CD14-positive monocyte (primary cell): ENCODE measurements at regions not wholly inside any gene's neighbourhood (a gene's known extent, or its start where the extent isn't known, plus 50 kb on each side); places are given as distances from the start of the nearest gene placed in this dataset.

Source experiments
- DNase-seq, 3 donors: peaks; one replicate each; pipeline ENCODE4 v3.0.0-alpha.2; 2011 to 2022
- H2AFZ ChIP-seq: 2 replicates; pipeline ENCODE4 v1.6.0; 2012; ENCODE audit warnings: mild to moderate bottlenecking, low read depth, low read length, inconsistent platforms; ENCODE audit not compliant: insufficient read depth, poor library complexity, severe bottlenecking
- H3K27ac ChIP-seq, 2 donors: 1 replicate in 1 of 2; 2 replicates in 1 of 2; pipeline ENCODE4 v1.5.1; 2012 to 2013; ENCODE audit warnings: low read length in 2 of 2, control low read depth in 1 of 2, inconsistent platforms in 1 of 2, low read depth in 1 of 2, mild to moderate bottlenecking in 1 of 2
- H3K27me3 ChIP-seq, 2 donors: one replicate each; pipeline versions ENCODE4 v1.6.0 to v1.6.1; 2011 to 2013; ENCODE audit warnings: low read length in 2 of 2; ENCODE audit not compliant: control insufficient read depth in 2 of 2, insufficient read depth in 2 of 2
- H3K36me3 ChIP-seq, 2 donors: replicated peaks in 1 of 2; 1 replicate in 1 of 2; 2 replicates in 1 of 2; pipeline versions ENCODE4 v1.5.1 to v1.6.1; 2012 to 2013; ENCODE audit warnings: low read length in 2 of 2, control low read depth in 1 of 2, inconsistent platforms in 1 of 2, mild to moderate bottlenecking in 1 of 2; ENCODE audit not compliant: insufficient read depth in 2 of 2, control insufficient read depth in 1 of 2
- H3K4me1 ChIP-seq, 2 donors: 1 replicate in 1 of 2; 2 replicates in 1 of 2; pipeline versions ENCODE4 v1.5.1 to v1.6.1; 2012 to 2013; ENCODE audit warnings: low read length in 2 of 2, control low read depth in 1 of 2, inconsistent platforms in 1 of 2, mild to moderate bottlenecking in 1 of 2, moderate library complexity in 1 of 2; ENCODE audit not compliant: insufficient read depth in 2 of 2, control insufficient read depth in 1 of 2
- H3K4me2 ChIP-seq: replicated peaks from 2 replicates; pipeline ENCODE3; 2012; ENCODE audit warnings: low read length, moderate library complexity, mild to moderate bottlenecking; ENCODE audit not compliant: poor library complexity, severe bottlenecking; ENCODE audit errors: extremely low read depth
- H3K4me3 ChIP-seq, 3 experiments: fragments of 200-600 bp in 1 of 3; sonication (generic) in 1 of 3; replicated peaks in 1 of 3; 1 replicate in 2 of 3; 2 replicates in 1 of 3; pipeline ENCODE4 v1.5.1; 2011 to 2013; ENCODE audit warnings: low read length in 3 of 3, mild to moderate bottlenecking in 3 of 3, control low read depth in 2 of 3, low read depth in 2 of 3, inconsistent platforms in 1 of 3, moderate library complexity in 1 of 3
- H3K79me2 ChIP-seq: 2 replicates; pipeline ENCODE4 v1.6.0; 2012; ENCODE audit warnings: mild to moderate bottlenecking, control low read depth, inconsistent platforms, low read length, moderate library complexity; ENCODE audit not compliant: insufficient read depth
- H3K9ac ChIP-seq: 2 replicates; pipeline ENCODE4 v1.6.0; 2017; ENCODE audit warnings: low read length, mild to moderate bottlenecking; ENCODE audit not compliant: insufficient read depth, poor library complexity, severe bottlenecking
- H3K9me3 ChIP-seq, 2 donors: replicated peaks in 1 of 2; 1 replicate in 1 of 2; 2 replicates in 1 of 2; pipeline versions ENCODE4 v1.5.1 to v1.6.1; 2012 to 2013; ENCODE audit warnings: low read length in 2 of 2, control low read depth in 1 of 2; ENCODE audit not compliant: control insufficient read depth in 1 of 2, insufficient read depth in 1 of 2
- H4K20me1 ChIP-seq: 2 replicates; pipeline ENCODE4 v1.6.0; 2012; ENCODE audit warnings: mild to moderate bottlenecking, low read length, control low read depth, moderate library complexity; ENCODE audit not compliant: insufficient read depth
- H3K27ac Mint-ChIP-seq, 7 donors: one replicate each; pipeline ENCODE4 v1.8.0; 2020; ENCODE audit warnings: mild to moderate bottlenecking in 7 of 7, mixed read lengths in 7 of 7, moderate library complexity in 6 of 7, inconsistent platforms in 2 of 7
- H3K27me3 Mint-ChIP-seq, 3 donors: one replicate each; pipeline ENCODE4 v1.8.0; 2021 to 2022; ENCODE audit warnings: low read depth in 3 of 3, mild to moderate bottlenecking in 3 of 3, mixed read lengths in 3 of 3, moderate library complexity in 3 of 3, inconsistent platforms in 1 of 3
- H3K36me3 Mint-ChIP-seq, 2 donors: one replicate each; pipeline ENCODE4 v1.8.0; 2020; ENCODE audit warnings: mixed read lengths in 2 of 2, inconsistent platforms in 1 of 2, mild to moderate bottlenecking in 1 of 2
- H3K4me1 Mint-ChIP-seq: one replicate; pipeline ENCODE4 v1.8.0; 2020; ENCODE audit warnings: mild to moderate bottlenecking, mixed read lengths
- H3K4me3 Mint-ChIP-seq, 2 donors: one replicate each; pipeline ENCODE4 v1.8.0; 2020; ENCODE audit warnings: mild to moderate bottlenecking in 2 of 2, mixed read lengths in 2 of 2, moderate library complexity in 1 of 2
- H3K9me3 Mint-ChIP-seq, 7 donors: one replicate each; pipeline ENCODE4 v1.8.0; 2020 to 2022; ENCODE audit warnings: mixed read lengths in 7 of 7, mild to moderate bottlenecking in 6 of 7, moderate library complexity in 6 of 7, inconsistent platforms in 2 of 7
- CTCF ChIP-seq: fragments of 200-600 bp; IDR thresholded peaks from one replicate; pipeline ENCODE4 v1.8.0; 2022; ENCODE audit warnings: antibody characterized with exemption, mild to moderate bottlenecking
- WGBS: methylation state at CpG from one replicate; pipeline ENCODE4 v1.1.5; 2013; ENCODE audit warnings: missing lambda C conversion rate; ENCODE audit not compliant: insufficient coverage; 5-methylcytosine and 5-hydroxymethylcytosine counted together
- intact Hi-C, 2 donors: fragments of 100-400 bp; cut with micrococcal nuclease; formaldehyde crosslinking; loops; one replicate each; pipeline versions ENCODE4 v1.15.0 to v1.15.1; 2023

- TF ChIP-seq CTCF = no peak
- no peaks in the 10 kb centered on the region for H3K9me3 ChIP-seq
- H3K9ac ChIP-seq = no peak overlapping the region
- no peaks in the 10 kb centered on the region for H3K27me3 ChIP-seq
- H3K79me2 ChIP-seq = no peaks in the 10 kb centered on the region
- H4K20me1 ChIP-seq = no peaks in the 10 kb centered on the region
- no peaks in the 10 kb centered on the region for H3K36me3 ChIP-seq
- Mint-ChIP-seq H3K4me3 (no peak overlapping the region), H3K9me3 (peaks cover 0 to 13% (median 6%) of the 10 kb centered on the region in 7 donors), H3K27me3 (peaks cover 0 to 2% (median 0%) of the 10 kb centered on the region in 3 donors), H3K36me3 (no peaks in the 10 kb centered on the region), H3K27ac (no peak overlapping the region), H3K4me1 (no peaks in the 10 kb centered on the region)
- H3K27ac ChIP-seq = no peak overlapping the region
- WGBS = no CpG with 5 or more reads among the region's 3 CpGs
- H3K4me2 ChIP-seq = no peak overlapping the region
- no peaks in the 10 kb centered on the region for H3K4me1 ChIP-seq
- no peak overlapping the region for H2AFZ ChIP-seq
- intact Hi-C loops = no loop called here
- no peak for DNase-seq
- no peak overlapping the region for H3K4me3 ChIP-seq
These were observed 382.2 kb upstream of the CDH6 start for GRCh38 chr5:30811298-30811697.

GRCh38 chr5:30809933-30810332 is 383.6 kb upstream of the CDH6 start:
- no peaks in the 10 kb centered on the region for H3K27me3 Mint-ChIP-seq
- no peaks in the 10 kb centered on the region for H3K4me1 ChIP-seq

More at GRCh38 chr5:30809933-30810332, 383.6 kb upstream of the CDH6 start:
- Mint-ChIP-seq H3K27ac (no peak overlapping the region), H3K36me3 (no peaks in the 10 kb centered on the region), H3K4me1 (no peaks in the 10 kb centered on the region), H3K4me3 (no peak overlapping the region), H3K9me3 (peaks cover 0 to 11% (median 4%) of the 10 kb centered on the region in 7 donors)
- Histone ChIP-seq H3K9me3 (peaks cover 2 to 7% of the 10 kb centered on the region in 2 donors), H3K79me2 (no peaks in the 10 kb centered on the region), H3K27me3 (no peaks in the 10 kb centered on the region), H3K4me2 (no peak overlapping the region), H3K36me3 (no peaks in the 10 kb centered on the region), H4K20me1 (no peaks in the 10 kb centered on the region), H2AFZ (no peak overlapping the region), H3K4me3 (no peak overlapping the region), H3K27ac (no peak overlapping the region), H3K9ac (no peak overlapping the region)
- intact Hi-C loops = no loop called here
- TF ChIP-seq CTCF = no peak
- no peak for DNase-seq
- WGBS = no CpG with 5 or more reads among the region's 1 CpG
